HG03442 (cell line): ENCODE measurements at regions not wholly inside any gene's neighbourhood (a gene's known extent, or its start where the extent isn't known, plus 50 kb on each side); places are given as distances from the start of the nearest gene placed in this dataset.

Source experiments
- ATAC-seq: cut with Tn5 transposase; IDR thresholded peaks from one replicate; pipeline ENCODE4 v1.9.1; 2021; ENCODE audit warnings: mild to moderate bottlenecking, moderate library complexity; ENCODE audit not compliant: unreplicated experiment

GRCh38 chr12:31783996-31784645, 55.3 kb upstream of the AMN1 start:
- no peak for ATAC-seq

- no peak for ATAC-seq
These were observed 54.7 kb upstream of the AMN1 start for GRCh38 chr12:31783556-31783955.

- ATAC-seq: no peak
These were observed 53.2 kb upstream of the AMN1 start for GRCh38 chr12:31781894-31782540.

- ATAC-seq: no peak
These were observed 51.3 kb upstream of the AMN1 start for GRCh38 chr12:31780096-31780495.

- no peak for ATAC-seq
These were observed 49.9 kb upstream of the AMN1 start for GRCh38 chr12:31778687-31779086.
